CD14-positive monocyte (primary cell): ENCODE measurements at regions not wholly inside any gene's neighbourhood (a gene's known extent, or its start where the extent isn't known, plus 50 kb on each side); places are given as distances from the start of the nearest gene placed in this dataset.

Source experiments
- DNase-seq, 3 donors: peaks; one replicate each; pipeline ENCODE4 v3.0.0-alpha.2; 2011 to 2022
- H2AFZ ChIP-seq: 2 replicates; pipeline ENCODE4 v1.6.0; 2012; ENCODE audit warnings: mild to moderate bottlenecking, low read depth, low read length, inconsistent platforms; ENCODE audit not compliant: insufficient read depth, poor library complexity, severe bottlenecking
- H3K27ac ChIP-seq, 2 donors: 1 replicate in 1 of 2; 2 replicates in 1 of 2; pipeline ENCODE4 v1.5.1; 2012 to 2013; ENCODE audit warnings: low read length in 2 of 2, control low read depth in 1 of 2, inconsistent platforms in 1 of 2, low read depth in 1 of 2, mild to moderate bottlenecking in 1 of 2
- H3K27me3 ChIP-seq, 2 donors: one replicate each; pipeline versions ENCODE4 v1.6.0 to v1.6.1; 2011 to 2013; ENCODE audit warnings: low read length in 2 of 2; ENCODE audit not compliant: control insufficient read depth in 2 of 2, insufficient read depth in 2 of 2
- H3K36me3 ChIP-seq, 2 donors: replicated peaks in 1 of 2; 1 replicate in 1 of 2; 2 replicates in 1 of 2; pipeline versions ENCODE4 v1.5.1 to v1.6.1; 2012 to 2013; ENCODE audit warnings: low read length in 2 of 2, control low read depth in 1 of 2, inconsistent platforms in 1 of 2, mild to moderate bottlenecking in 1 of 2; ENCODE audit not compliant: insufficient read depth in 2 of 2, control insufficient read depth in 1 of 2
- H3K4me1 ChIP-seq, 2 donors: 1 replicate in 1 of 2; 2 replicates in 1 of 2; pipeline versions ENCODE4 v1.5.1 to v1.6.1; 2012 to 2013; ENCODE audit warnings: low read length in 2 of 2, control low read depth in 1 of 2, inconsistent platforms in 1 of 2, mild to moderate bottlenecking in 1 of 2, moderate library complexity in 1 of 2; ENCODE audit not compliant: insufficient read depth in 2 of 2, control insufficient read depth in 1 of 2
- H3K4me2 ChIP-seq: replicated peaks from 2 replicates; pipeline ENCODE3; 2012; ENCODE audit warnings: low read length, moderate library complexity, mild to moderate bottlenecking; ENCODE audit not compliant: poor library complexity, severe bottlenecking; ENCODE audit errors: extremely low read depth
- H3K4me3 ChIP-seq, 3 experiments: fragments of 200-600 bp in 1 of 3; sonication (generic) in 1 of 3; replicated peaks in 1 of 3; 1 replicate in 2 of 3; 2 replicates in 1 of 3; pipeline ENCODE4 v1.5.1; 2011 to 2013; ENCODE audit warnings: low read length in 3 of 3, mild to moderate bottlenecking in 3 of 3, control low read depth in 2 of 3, low read depth in 2 of 3, inconsistent platforms in 1 of 3, moderate library complexity in 1 of 3
- H3K79me2 ChIP-seq: 2 replicates; pipeline ENCODE4 v1.6.0; 2012; ENCODE audit warnings: mild to moderate bottlenecking, control low read depth, inconsistent platforms, low read length, moderate library complexity; ENCODE audit not compliant: insufficient read depth
- H3K9ac ChIP-seq: 2 replicates; pipeline ENCODE4 v1.6.0; 2017; ENCODE audit warnings: low read length, mild to moderate bottlenecking; ENCODE audit not compliant: insufficient read depth, poor library complexity, severe bottlenecking
- H3K9me3 ChIP-seq, 2 donors: replicated peaks in 1 of 2; 1 replicate in 1 of 2; 2 replicates in 1 of 2; pipeline versions ENCODE4 v1.5.1 to v1.6.1; 2012 to 2013; ENCODE audit warnings: low read length in 2 of 2, control low read depth in 1 of 2; ENCODE audit not compliant: control insufficient read depth in 1 of 2, insufficient read depth in 1 of 2
- H4K20me1 ChIP-seq: 2 replicates; pipeline ENCODE4 v1.6.0; 2012; ENCODE audit warnings: mild to moderate bottlenecking, low read length, control low read depth, moderate library complexity; ENCODE audit not compliant: insufficient read depth
- H3K27ac Mint-ChIP-seq, 7 donors: one replicate each; pipeline ENCODE4 v1.8.0; 2020; ENCODE audit warnings: mild to moderate bottlenecking in 7 of 7, mixed read lengths in 7 of 7, moderate library complexity in 6 of 7, inconsistent platforms in 2 of 7
- H3K27me3 Mint-ChIP-seq, 3 donors: one replicate each; pipeline ENCODE4 v1.8.0; 2021 to 2022; ENCODE audit warnings: low read depth in 3 of 3, mild to moderate bottlenecking in 3 of 3, mixed read lengths in 3 of 3, moderate library complexity in 3 of 3, inconsistent platforms in 1 of 3
- H3K36me3 Mint-ChIP-seq, 2 donors: one replicate each; pipeline ENCODE4 v1.8.0; 2020; ENCODE audit warnings: mixed read lengths in 2 of 2, inconsistent platforms in 1 of 2, mild to moderate bottlenecking in 1 of 2
- H3K4me1 Mint-ChIP-seq: one replicate; pipeline ENCODE4 v1.8.0; 2020; ENCODE audit warnings: mild to moderate bottlenecking, mixed read lengths
- H3K4me3 Mint-ChIP-seq, 2 donors: one replicate each; pipeline ENCODE4 v1.8.0; 2020; ENCODE audit warnings: mild to moderate bottlenecking in 2 of 2, mixed read lengths in 2 of 2, moderate library complexity in 1 of 2
- H3K9me3 Mint-ChIP-seq, 7 donors: one replicate each; pipeline ENCODE4 v1.8.0; 2020 to 2022; ENCODE audit warnings: mixed read lengths in 7 of 7, mild to moderate bottlenecking in 6 of 7, moderate library complexity in 6 of 7, inconsistent platforms in 2 of 7
- CTCF ChIP-seq: fragments of 200-600 bp; IDR thresholded peaks from one replicate; pipeline ENCODE4 v1.8.0; 2022; ENCODE audit warnings: antibody characterized with exemption, mild to moderate bottlenecking
- WGBS: methylation state at CpG from one replicate; pipeline ENCODE4 v1.1.5; 2013; ENCODE audit warnings: missing lambda C conversion rate; ENCODE audit not compliant: insufficient coverage; 5-methylcytosine and 5-hydroxymethylcytosine counted together
- intact Hi-C, 2 donors: fragments of 100-400 bp; cut with micrococcal nuclease; formaldehyde crosslinking; loops; one replicate each; pipeline versions ENCODE4 v1.15.0 to v1.15.1; 2023

- H3K27me3 ChIP-seq = no peaks in the 10 kb centered on the region
- DNase-seq = no peak
- H3K9me3 ChIP-seq = no peaks in the 10 kb centered on the region
- H3K79me2 ChIP-seq = no peaks in the 10 kb centered on the region
- H3K27ac Mint-ChIP-seq = no peak overlapping the region
- 88% methylated on average over 9 of the region's 12 CpGs for WGBS
- no peak overlapping the region for H3K4me3 ChIP-seq
- no peaks in the 10 kb centered on the region for H3K4me1 Mint-ChIP-seq
- peaks cover 0 to 6% (median 3%) of the 10 kb centered on the region in 7 donors for H3K9me3 Mint-ChIP-seq
- no peaks in the 10 kb centered on the region for H3K4me1 ChIP-seq
- intact Hi-C loops = no loop called here
- H3K36me3 Mint-ChIP-seq = no peaks in the 10 kb centered on the region
- no peak for TF ChIP-seq CTCF
- H3K4me3 Mint-ChIP-seq = no peak overlapping the region
- H3K4me2 ChIP-seq = no peak overlapping the region
- no peak overlapping the region for H3K27ac ChIP-seq
- no peaks in the 10 kb centered on the region for H4K20me1 ChIP-seq
- no peak overlapping the region for H3K9ac ChIP-seq
- H2AFZ ChIP-seq = no peak overlapping the region
- H3K36me3 ChIP-seq = no peaks in the 10 kb centered on the region
- H3K27me3 Mint-ChIP-seq = peaks cover 3 to 7% (median 5%) of the 10 kb centered on the region in 3 donors
Observed at GRCh38 chr14:96638041-96638855, 136.1 kb downstream of the PAPOLA start.

GRCh38 chr14:96639550-96639949 is 137.4 kb downstream of the PAPOLA start:
- Histone ChIP-seq H3K4me2 (no peak overlapping the region), H3K27ac (no peak overlapping the region), H3K4me3 (no peak overlapping the region), H4K20me1 (no peaks in the 10 kb centered on the region), H2AFZ (no peak overlapping the region), H3K4me1 (no peaks in the 10 kb centered on the region), H3K9me3 (no peaks in the 10 kb centered on the region), H3K27me3 (no peaks in the 10 kb centered on the region), H3K9ac (no peak overlapping the region), H3K79me2 (no peaks in the 10 kb centered on the region), H3K36me3 (no peaks in the 10 kb centered on the region)
- 94% methylated on average over 8 of the region's 8 CpGs for WGBS
- Mint-ChIP-seq H3K4me3 (no peak overlapping the region), H3K9me3 (peaks cover 0 to 6% (median 3%) of the 10 kb centered on the region in 7 donors), H3K27ac (no peak overlapping the region), H3K4me1 (no peaks in the 10 kb centered on the region), H3K36me3 (no peaks in the 10 kb centered on the region), H3K27me3 (peaks cover 3 to 7% (median 3%) of the 10 kb centered on the region in 3 donors)
- DNase-seq = no peak
- no peak for TF ChIP-seq CTCF
- intact Hi-C loops = no loop called here
